Endothelial cell of umbilical vein (primary cell): ENCODE measurements at regions not wholly inside any gene's neighbourhood (a gene's known extent, or its start where the extent isn't known, plus 50 kb on each side); places are given as distances from the start of the nearest gene placed in this dataset.

Experiments used
- BruUV-seq: library from RNA; stranded (reverse); fragments of 400-500 nt; replicated peaks from 2 replicates; lab custom pipeline; 2021; lab: Mats Ljungman, UMichigan
- CTCF ChIA-PET: fragments of 300-600, 350-600 bp; sonication (Branson Sonifier 250); formaldehyde crosslinking; loops from one replicate; lab custom pipeline; 2021; ENCODE audit warnings: antibody characterized with exemption, inconsistent platforms; lab: Charles Lee
- POLR2A ChIA-PET: fragments of 300-600, 350-600 bp; sonication (Branson Sonifier 250); formaldehyde crosslinking; loops from one replicate; lab custom pipeline; 2021; ENCODE audit warnings: antibody characterized with exemption, inconsistent platforms; lab: Charles Lee
- DNase-seq: peaks from one replicate; pipeline ENCODE4 v3.0.0-alpha.2; 2011; ENCODE audit warnings: low read depth, low spot score
- FAIRE-seq: peaks from 2 replicates; lab custom pipeline; 2011; peaks lifted over from hg19 to GRCh38; lab: Jason Lieb, UNC
- H2AFZ ChIP-seq: 2 replicates; pipeline ENCODE4 v1.6.0; 2012; ENCODE audit warnings: low read depth, low read length, control low read depth, inconsistent platforms
- H3K27ac ChIP-seq: 2 replicates; pipeline ENCODE4 v1.5.1; 2011; ENCODE audit warnings: low read depth, mild to moderate bottlenecking, control low read depth, low read length, moderate library complexity; ENCODE audit not compliant: insufficient read depth
- H3K27me3 ChIP-seq, 2 experiments: 2 replicates each; pipeline versions ENCODE4 v1.6.0 to v1.6.1; 2011; ENCODE audit warnings: low read length in 2 of 2, mixed read lengths in 1 of 2; ENCODE audit not compliant: control insufficient read depth in 2 of 2, insufficient read depth in 2 of 2
- H3K36me3 ChIP-seq, 2 experiments: 2 replicates in 1 of 2; 3 replicates in 1 of 2; pipeline ENCODE4 v1.5.1; 2011; ENCODE audit warnings: low read length in 2 of 2, mild to moderate bottlenecking in 1 of 2, moderate library complexity in 1 of 2; ENCODE audit not compliant: control insufficient read depth in 2 of 2, insufficient read depth in 2 of 2; ENCODE audit errors: extremely low read depth in 1 of 2
- H3K4me1 ChIP-seq: 3 replicates; pipeline ENCODE4 v1.5.1; 2011; ENCODE audit warnings: mild to moderate bottlenecking, low read length; ENCODE audit not compliant: control insufficient read depth, insufficient read depth; ENCODE audit errors: extremely low read depth
- H3K4me2 ChIP-seq: 2 replicates; pipeline ENCODE4 v1.6.1; 2011; ENCODE audit warnings: low read length, control low read depth, mixed read lengths; ENCODE audit not compliant: insufficient read depth
- H3K4me3 ChIP-seq, 3 experiments: fragments of 200-600 bp in 1 of 3; sonication (generic), shearing (Covaris generic) in 1 of 3; replicated peaks in 1 of 3; 2 replicates each; pipeline ENCODE4 v1.5.1; 2011 to 2016; ENCODE audit warnings: control low read depth in 3 of 3, low read length in 3 of 3, mild to moderate bottlenecking in 2 of 3, inconsistent platforms in 1 of 3, low read depth in 1 of 3, moderate library complexity in 1 of 3; ENCODE audit not compliant: insufficient read depth in 1 of 3
- H3K79me2 ChIP-seq: 2 replicates; pipeline ENCODE4 v1.6.0; 2012; ENCODE audit warnings: low read length, inconsistent platforms; ENCODE audit not compliant: control insufficient read depth, insufficient read depth
- H3K9ac ChIP-seq: replicated peaks from 2 replicates; pipeline ENCODE3; 2011; ENCODE audit warnings: low read length, control low read depth; ENCODE audit not compliant: insufficient read depth; ENCODE audit errors: extremely low read depth
- H3K9me1 ChIP-seq: replicated peaks from 3 replicates; pipeline ENCODE4 v1.6.0; 2011; ENCODE audit warnings: mild to moderate bottlenecking, low read length; ENCODE audit not compliant: control insufficient read depth, insufficient read depth; ENCODE audit errors: extremely low read depth
- H3K9me3 ChIP-seq: replicated peaks from 2 replicates; pipeline ENCODE4 v1.5.1; 2012; ENCODE audit warnings: low read length, inconsistent platforms; ENCODE audit not compliant: control insufficient read depth, insufficient read depth
- H4K20me1 ChIP-seq: replicated peaks from 2 replicates; pipeline ENCODE3; 2011; ENCODE audit warnings: mild to moderate bottlenecking, low read length; ENCODE audit not compliant: control insufficient read depth, insufficient read depth; ENCODE audit errors: extremely low read depth
- FOS ChIP-seq: IDR thresholded peaks from 2 replicates; pipeline ENCODE4 v1.6.1; 2011; ENCODE audit warnings: mild to moderate bottlenecking, low read length, moderate library complexity, borderline replicate concordance; ENCODE audit not compliant: insufficient read depth
- GATA2 ChIP-seq: IDR thresholded peaks from 2 replicates; pipeline ENCODE4 v1.7.0; 2011; ENCODE audit warnings: low read depth, mild to moderate bottlenecking, moderate library complexity, mixed read lengths, low read length; ENCODE audit not compliant: insufficient read length, insufficient read depth
- JUN ChIP-seq: IDR thresholded peaks from 2 replicates; pipeline ENCODE4 v1.6.1; 2011; ENCODE audit warnings: borderline replicate concordance, low read depth; ENCODE audit not compliant: insufficient read length, insufficient read depth
- MYC ChIP-seq: IDR thresholded peaks from one replicate; pipeline ENCODE4 v1.6.1; 2011; ENCODE audit warnings: mild to moderate bottlenecking, low read depth, low read length
- POLR2AphosphoS5 ChIP-seq: IDR thresholded peaks from 2 replicates; pipeline ENCODE4 v1.6.1; 2012; ENCODE audit warnings: low read depth, mild to moderate bottlenecking, control low read depth, low read length, moderate library complexity; ENCODE audit not compliant: insufficient read depth
- dilution Hi-C: fragments of 300-500 bp; cut with MboI; formaldehyde crosslinking; loops from one replicate; pipeline ENCODE4 v1.15.0; 2019; ENCODE audit warnings: low sequenced_read_pairs; ENCODE audit not compliant: extremely low pct_ligation_motif_present
- intact Hi-C: fragments of 100-400 bp; cut with micrococcal nuclease; formaldehyde crosslinking; loops from one replicate; pipeline ENCODE4 v1.10.0; 2022

DNA sequence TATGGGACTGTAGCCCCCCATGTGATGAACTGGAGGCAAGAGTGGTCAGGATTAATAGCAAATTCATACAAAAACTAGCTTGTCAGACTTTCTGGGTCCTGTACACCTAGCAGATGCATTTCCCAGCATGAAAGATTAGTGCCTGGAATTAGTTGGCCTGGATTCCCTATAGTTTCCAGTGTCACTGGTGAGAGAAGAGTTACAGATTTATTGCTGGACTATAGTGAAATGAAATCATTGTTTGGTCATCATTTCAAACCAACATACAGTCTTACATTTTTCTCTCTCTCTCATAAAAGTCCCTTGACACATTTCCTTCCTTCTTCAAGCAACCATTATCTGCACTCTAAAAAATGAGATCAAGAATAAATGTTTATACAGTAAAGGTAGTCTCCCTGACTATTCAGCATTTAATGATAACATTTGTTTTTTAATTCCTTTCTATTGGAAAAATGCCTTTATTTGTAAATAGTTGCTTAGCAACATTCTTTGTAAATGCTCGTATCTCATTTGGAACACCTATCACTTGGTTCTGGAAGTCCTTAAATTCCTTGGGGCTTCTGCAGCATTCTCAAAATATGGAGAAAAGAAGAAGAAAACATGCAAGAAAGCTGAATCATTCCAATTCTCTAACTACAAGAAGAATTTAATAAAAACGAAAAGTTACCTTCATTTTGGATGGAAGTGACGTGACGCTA is 144.4 kb downstream of the MREG start:
- Histone ChIP-seq H3K4me2 (no peak overlapping the region), H3K9me1 (no peaks in the 10 kb centered on the region), H3K27ac (no peak overlapping the region), H4K20me1 (no peaks in the 10 kb centered on the region), H3K9me3 (no peaks in the 10 kb centered on the region), H3K4me1 (peaks cover 5% of the 10 kb centered on the region), H3K4me3 (no peak overlapping the region), H3K9ac (no peak overlapping the region), H3K79me2 (no peaks in the 10 kb centered on the region), H3K36me3 (no peaks in the 10 kb centered on the region), H3K27me3 (no peaks in the 10 kb centered on the region), H2AFZ (no peak overlapping the region)
- CTCF ChIA-PET, result no interaction called here
- intact Hi-C loops, result loop anchor here (2.0 kb wide), 1 partner anchor 18 kb away; no protein-coding TSS in a partner anchor
- DNase-seq, result peak; percentile 63
- POLR2A ChIA-PET, result no interaction called here
- dilution Hi-C loops, result no loop called here
- FAIRE-seq, result peak; percentile 72
- TF ChIP-seq GATA2 (no peak), JUN (no peak)
- BruUV-seq, result no TSS peak

DNA sequence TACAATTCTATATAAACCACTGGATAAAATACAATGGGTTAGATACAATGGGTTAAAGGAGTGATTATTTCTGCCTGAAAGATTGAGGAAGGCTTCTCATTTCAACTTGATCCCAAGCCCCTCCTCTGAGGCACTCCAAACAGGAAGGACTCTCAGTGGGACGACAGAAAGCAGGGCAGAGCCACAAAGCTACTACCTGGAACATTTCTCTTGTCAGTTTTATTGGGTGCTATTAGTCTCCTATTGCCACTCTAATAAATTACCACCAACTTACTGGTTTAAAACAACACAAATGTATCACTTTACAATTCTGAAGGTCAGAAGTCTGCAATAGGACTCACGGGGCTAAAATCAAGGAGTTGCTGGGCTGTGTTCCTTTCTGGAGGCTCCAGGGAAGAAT is 146.7 kb downstream of the MREG start:
- BruUV-seq, result no TSS peak
- Histone ChIP-seq H3K4me1 (peaks cover 5% of the 10 kb centered on the region), H3K9me1 (no peaks in the 10 kb centered on the region), H3K4me3 (no peak overlapping the region), H3K9ac (no peak overlapping the region), H3K27ac (no peak overlapping the region), H3K36me3 (no peaks in the 10 kb centered on the region), H4K20me1 (no peaks in the 10 kb centered on the region), H3K27me3 (no peaks in the 10 kb centered on the region), H3K4me2 (no peak overlapping the region), H2AFZ (no peak overlapping the region), H3K79me2 (no peaks in the 10 kb centered on the region), H3K9me3 (no peaks in the 10 kb centered on the region)
- ChIA-PET CTCF (no interaction called here), POLR2A (no interaction called here)
- dilution Hi-C loops, result no loop called here
- TF ChIP-seq GATA2 (no peak), FOS (no peak), POLR2AphosphoS5 (no peak), JUN (no peak), MYC (no peak)
- no peak for DNase-seq
- no peak for FAIRE-seq
- intact Hi-C loops, result no loop called here
